GM23338 (cell line): ENCODE measurements at regions not wholly inside any gene's neighbourhood (a gene's known extent, or its start where the extent isn't known, plus 50 kb on each side); places are given as distances from the start of the nearest gene placed in this dataset.

Experiments
- ATAC-seq: fragments of 200-7000 bp; cut with Tn5 transposase; 3 replicates; pipeline ENCODE4 v1.9.1; 2020
- DNase-seq: peaks from one replicate; pipeline ENCODE4 v3.0.0-alpha.2; 2015; ENCODE audit warnings: low spot score
- H2AFZ ChIP-seq: fragments of 200-600 bp; sonication (generic); 2 replicates; pipeline ENCODE4 v1.8.0; 2016; ENCODE audit warnings: antibody characterized with exemption, mild to moderate bottlenecking, moderate library complexity
- H3F3A ChIP-seq: fragments of 200-600 bp; sonication (generic); replicated peaks from 2 replicates; pipeline ENCODE4 v1.8.0; 2017; ENCODE audit warnings: antibody characterized with exemption, mixed run types, low read depth
- H3K27ac ChIP-seq: fragments of 200-600 bp; sonication (generic); 2 replicates; pipeline ENCODE4 v1.6.1; 2016; ENCODE audit warnings: low read depth
- H3K27me3 ChIP-seq: fragments of 200-600 bp; sonication (generic); 2 replicates; pipeline ENCODE4 v1.8.0; 2016; ENCODE audit warnings: mild to moderate bottlenecking, mixed run types, moderate library complexity; ENCODE audit not compliant: insufficient read depth
- H3K36me3 ChIP-seq: fragments of 200-600 bp; sonication (generic); 2 replicates; pipeline ENCODE4 v1.8.0; 2016; ENCODE audit warnings: mild to moderate bottlenecking; ENCODE audit not compliant: insufficient read depth
- H3K4me1 ChIP-seq: fragments of 200-600 bp; sonication (generic); 2 replicates; pipeline ENCODE4 v1.8.0; 2016; ENCODE audit warnings: mild to moderate bottlenecking, moderate library complexity; ENCODE audit not compliant: insufficient read depth
- H3K4me2 ChIP-seq: fragments of 200-600 bp; sonication (generic); 2 replicates; pipeline ENCODE4 v1.7.1; 2017; ENCODE audit warnings: mixed run types
- H3K4me3 ChIP-seq: fragments of 200-600 bp; sonication (generic); 2 replicates; pipeline ENCODE4 v1.6.1; 2016; ENCODE audit warnings: mixed run types
- H3K79me2 ChIP-seq: fragments of 200-600 bp; sonication (generic); replicated peaks from 2 replicates; pipeline ENCODE4 v1.8.0; 2017; ENCODE audit warnings: mild to moderate bottlenecking; ENCODE audit not compliant: insufficient read depth
- H3K9me2 ChIP-seq: fragments of 200-600 bp; sonication (generic); 2 replicates; pipeline ENCODE4 v1.8.0; 2017; ENCODE audit not compliant: insufficient read depth
- H4K20me1 ChIP-seq: fragments of 200-600 bp; sonication (generic); replicated peaks from 2 replicates; pipeline ENCODE4 v1.8.0; 2017; ENCODE audit warnings: mild to moderate bottlenecking; ENCODE audit not compliant: insufficient read depth
- H3K27ac Mint-ChIP-seq: 2 replicates; pipeline ENCODE4 v1.8.0; 2020; ENCODE audit warnings: inconsistent platforms, mild to moderate bottlenecking, moderate library complexity, mixed read lengths
- H3K27me3 Mint-ChIP-seq: 3 replicates; pipeline ENCODE4 v1.8.0; 2022; ENCODE audit warnings: low read depth, mild to moderate bottlenecking, moderate library complexity, mixed read lengths, inconsistent platforms; ENCODE audit not compliant: insufficient read depth, poor library complexity
- H3K36me3 Mint-ChIP-seq: 3 replicates; pipeline ENCODE4 v1.8.0; 2021; ENCODE audit warnings: low read depth, mild to moderate bottlenecking, inconsistent platforms, moderate library complexity, mixed read lengths
- H3K4me1 Mint-ChIP-seq: 3 replicates; pipeline ENCODE4 v1.8.0; 2020; ENCODE audit warnings: mild to moderate bottlenecking, inconsistent platforms, mixed read lengths
- H3K4me3 Mint-ChIP-seq: 3 replicates; pipeline ENCODE4 v1.8.0; 2021; ENCODE audit warnings: moderate library complexity, mild to moderate bottlenecking, inconsistent platforms, mixed read lengths
- H3K9me3 Mint-ChIP-seq: 3 replicates; pipeline ENCODE4 v1.8.0; 2020; ENCODE audit warnings: moderate library complexity, mild to moderate bottlenecking, inconsistent platforms, mixed read lengths
- CREB1 ChIP-seq: fragments of 250-450 bp; sonication (Bioruptor Pico); IDR thresholded peaks from 2 replicates; pipeline ENCODE4 v1.5.0; 2020; ENCODE audit warnings: low read depth, mild to moderate bottlenecking, moderate library complexity
- CTCF ChIP-seq, 2 experiments: fragments of 200-600 bp in 1 of 2; sonication (generic) in 1 of 2; conservative IDR thresholded peaks; 2 replicates each; pipeline versions ENCODE4 v1.5.1 to v1.6.1; 2016 to 2017; ENCODE audit warnings: antibody characterized with exemption in 2 of 2, low read depth in 2 of 2, mild to moderate bottlenecking in 2 of 2, moderate library complexity in 1 of 2
- EZH2 ChIP-seq: fragments of 200-600 bp; sonication (generic); IDR thresholded peaks from one replicate; pipeline ENCODE4 v1.8.0; 2017; ENCODE audit warnings: antibody characterized with exemption, mild to moderate bottlenecking, low read depth; ENCODE audit not compliant: unreplicated experiment
- EZH2phosphoT487 ChIP-seq: fragments of 200-600 bp; sonication (generic); IDR thresholded peaks from one replicate; pipeline ENCODE4 v1.8.1; 2018; ENCODE audit warnings: antibody characterized with exemption; ENCODE audit not compliant: unreplicated experiment
- REST ChIP-seq: IDR thresholded peaks from one replicate; pipeline ENCODE4 v1.6.1; 2018; ENCODE audit warnings: antibody characterized with exemption; ENCODE audit not compliant: unreplicated experiment
- STAT1 ChIP-seq: IDR thresholded peaks from one replicate; pipeline ENCODE4 v1.6.1; 2016; ENCODE audit warnings: antibody characterized with exemption; ENCODE audit not compliant: unreplicated experiment
- ZNF114 ChIP-seq: fragments of 250-450 bp; sonication (Bioruptor Pico); IDR thresholded peaks from 2 replicates; pipeline ENCODE4 v1.5.0; 2020; ENCODE audit warnings: mild to moderate bottlenecking, moderate library complexity
- ZNF462 ChIP-seq: fragments of 250-450 bp; sonication (Bioruptor Pico); IDR thresholded peaks from 2 replicates; pipeline ENCODE4 v1.5.0; 2020; ENCODE audit warnings: mild to moderate bottlenecking, moderate library complexity

GRCh38 chr4:32477518-32477917, 1757.3 kb downstream of the PCDH7 start (continued):
- TF ChIP-seq REST (no peak), EZH2 (no peak)

GRCh38 chr4:32485956-32486355, 1765.8 kb downstream of the PCDH7 start:
- no peaks in the 10 kb centered on the region for H3K36me3 Mint-ChIP-seq
- no peaks in the 10 kb centered on the region for H3K36me3 ChIP-seq
- H3K4me1 ChIP-seq: no peaks in the 10 kb centered on the region
- H3K27ac ChIP-seq: no peak overlapping the region
- no peaks in the 10 kb centered on the region for H3K27me3 Mint-ChIP-seq
- H4K20me1 ChIP-seq: no peaks in the 10 kb centered on the region
- H3K27ac Mint-ChIP-seq: no peak overlapping the region
- H3F3A ChIP-seq: no peaks in the 10 kb centered on the region
- no peak overlapping the region for H3K4me3 ChIP-seq
- H3K4me1 Mint-ChIP-seq: no peaks in the 10 kb centered on the region
- no peak for DNase-seq
- no peaks in the 10 kb centered on the region for H3K9me2 ChIP-seq
- no peak overlapping the region for H3K4me2 ChIP-seq
- no peaks in the 10 kb centered on the region for H3K79me2 ChIP-seq
- H3K27me3 ChIP-seq: no peaks in the 10 kb centered on the region
- no peak for ATAC-seq
- H3K4me3 Mint-ChIP-seq: no peak overlapping the region
- H3K9me3 Mint-ChIP-seq: no peaks in the 10 kb centered on the region
- H2AFZ ChIP-seq: no peak overlapping the region
- TF ChIP-seq EZH2 (no peak), CTCF (conservative IDR thresholded peaks at IDR 0.05; ENCODE audit: low read depth in 2 of 2) (no peak), ZNF114 (CRISPR knock-in tag) (no peak), STAT1 (no peak), ZNF462 (CRISPR knock-in tag) (no peak), EZH2phosphoT487 (no peak), CREB1 (CRISPR knock-in tag) (no peak), REST (no peak)
